GM10266 (cell line): ENCODE measurements at regions not wholly inside any gene's neighbourhood (a gene's known extent, or its start where the extent isn't known, plus 50 kb on each side); places are given as distances from the start of the nearest gene placed in this dataset.

Experiments used
- DNase-seq: peaks from one replicate; pipeline ENCODE4 v3.0.0; 2012; ENCODE audit errors: extremely low spot score
- TF ChIP-seq, protein P1 (sequence below): IDR thresholded peaks from 2 replicates; pipeline ENCODE4 v1.5.1; 2012; ENCODE audit warnings: mild to moderate bottlenecking, low read depth; ENCODE audit not compliant: control insufficient read depth, insufficient read depth; ENCODE audit errors: missing control alignments

DNA sequence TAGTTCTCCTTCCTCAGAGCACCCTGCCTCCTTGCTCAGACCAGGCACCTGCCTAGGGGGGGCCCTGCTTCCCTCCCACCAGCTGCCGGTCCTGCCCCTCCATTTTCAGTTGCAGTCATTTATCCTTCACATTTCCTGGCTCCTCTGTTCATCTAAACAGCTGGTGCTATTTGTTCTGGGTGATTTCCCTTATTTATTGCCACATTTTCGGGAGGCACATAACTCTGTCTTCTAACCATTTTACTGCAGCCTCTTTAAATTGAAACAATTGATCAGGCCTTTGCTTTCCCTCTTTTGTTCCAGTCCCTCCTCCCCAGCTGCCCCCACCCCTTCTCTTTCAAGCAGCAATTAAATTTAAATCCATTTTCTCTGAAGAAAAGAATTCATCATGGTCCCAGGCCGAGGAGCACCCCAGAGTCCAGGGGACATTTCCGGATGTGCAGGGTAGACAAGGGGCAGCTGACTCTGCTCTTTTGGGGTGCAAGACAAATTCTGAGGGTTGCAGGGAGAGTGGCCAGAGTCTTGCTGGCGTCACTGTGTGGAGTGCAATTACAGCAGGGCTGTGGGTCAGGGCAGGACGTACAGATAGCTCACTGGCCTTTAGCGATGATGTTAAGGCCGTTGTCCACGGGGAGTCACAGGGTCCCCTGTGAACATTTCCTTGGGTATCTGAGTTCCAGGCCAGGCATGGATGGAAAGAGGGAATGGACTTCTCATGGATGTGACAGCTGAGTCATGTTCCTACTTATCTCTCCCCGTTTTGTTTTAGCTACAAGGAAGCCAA is 476.4 kb downstream of the TBC1D22A start:
- TF ChIP-seq, protein P1, sequence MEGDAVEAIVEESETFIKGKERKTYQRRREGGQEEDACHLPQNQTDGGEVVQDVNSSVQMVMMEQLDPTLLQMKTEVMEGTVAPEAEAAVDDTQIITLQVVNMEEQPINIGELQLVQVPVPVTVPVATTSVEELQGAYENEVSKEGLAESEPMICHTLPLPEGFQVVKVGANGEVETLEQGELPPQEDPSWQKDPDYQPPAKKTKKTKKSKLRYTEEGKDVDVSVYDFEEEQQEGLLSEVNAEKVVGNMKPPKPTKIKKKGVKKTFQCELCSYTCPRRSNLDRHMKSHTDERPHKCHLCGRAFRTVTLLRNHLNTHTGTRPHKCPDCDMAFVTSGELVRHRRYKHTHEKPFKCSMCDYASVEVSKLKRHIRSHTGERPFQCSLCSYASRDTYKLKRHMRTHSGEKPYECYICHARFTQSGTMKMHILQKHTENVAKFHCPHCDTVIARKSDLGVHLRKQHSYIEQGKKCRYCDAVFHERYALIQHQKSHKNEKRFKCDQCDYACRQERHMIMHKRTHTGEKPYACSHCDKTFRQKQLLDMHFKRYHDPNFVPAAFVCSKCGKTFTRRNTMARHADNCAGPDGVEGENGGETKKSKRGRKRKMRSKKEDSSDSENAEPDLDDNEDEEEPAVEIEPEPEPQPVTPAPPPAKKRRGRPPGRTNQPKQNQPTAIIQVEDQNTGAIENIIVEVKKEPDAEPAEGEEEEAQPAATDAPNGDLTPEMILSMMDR = no peak
- no peak for DNase-seq

DNA sequence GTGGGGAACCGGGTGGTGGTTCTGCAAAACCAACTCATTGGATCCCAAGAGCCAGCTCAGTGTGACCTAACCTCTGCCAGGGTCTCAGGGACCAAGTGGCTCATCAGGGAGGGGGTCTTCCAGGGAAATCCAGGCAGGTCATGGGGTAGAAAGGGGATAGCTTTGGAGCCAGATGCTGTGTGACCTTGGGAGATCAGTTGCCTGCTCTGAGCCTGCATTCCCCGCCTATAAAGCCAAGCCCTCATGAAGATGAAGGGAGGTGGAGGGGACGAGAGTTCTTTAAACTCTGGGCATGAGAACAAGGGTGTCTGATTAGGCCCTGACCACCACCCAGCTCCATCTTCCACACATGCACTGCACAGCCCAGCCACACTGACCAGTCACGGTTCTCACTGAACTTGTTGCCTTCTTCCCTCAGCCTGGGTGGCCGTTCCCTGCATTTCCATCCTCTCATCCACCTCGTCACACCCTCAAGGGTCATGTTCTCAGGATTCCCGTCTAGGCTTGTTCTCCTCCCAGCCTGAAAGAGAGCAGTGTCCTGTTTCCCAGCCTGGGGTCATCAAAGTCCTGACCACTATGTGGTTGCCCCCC is 475.5 kb downstream of the TBC1D22A start:
- TF ChIP-seq, protein P1 = no peak
- DNase-seq = no peak

DNA sequence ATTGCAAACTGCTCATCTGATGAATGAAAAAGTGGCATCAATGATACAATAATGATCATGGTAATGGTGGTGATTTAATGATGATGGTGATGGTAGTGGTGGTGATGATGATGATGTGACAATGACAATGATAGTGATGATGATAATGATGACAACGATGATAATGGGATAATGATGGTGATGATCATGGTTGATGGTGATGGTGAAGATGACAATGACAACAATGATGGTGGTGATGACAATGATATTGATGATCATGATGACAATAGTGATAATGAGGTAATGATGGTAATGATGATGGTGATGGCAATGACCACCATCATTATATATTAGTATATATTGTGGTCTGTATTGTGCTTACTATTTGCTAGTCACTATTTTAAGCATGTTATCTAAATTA is 474.3 kb downstream of the TBC1D22A start:
- TF ChIP-seq, protein P1 = no peak
- no peak for DNase-seq

DNA sequence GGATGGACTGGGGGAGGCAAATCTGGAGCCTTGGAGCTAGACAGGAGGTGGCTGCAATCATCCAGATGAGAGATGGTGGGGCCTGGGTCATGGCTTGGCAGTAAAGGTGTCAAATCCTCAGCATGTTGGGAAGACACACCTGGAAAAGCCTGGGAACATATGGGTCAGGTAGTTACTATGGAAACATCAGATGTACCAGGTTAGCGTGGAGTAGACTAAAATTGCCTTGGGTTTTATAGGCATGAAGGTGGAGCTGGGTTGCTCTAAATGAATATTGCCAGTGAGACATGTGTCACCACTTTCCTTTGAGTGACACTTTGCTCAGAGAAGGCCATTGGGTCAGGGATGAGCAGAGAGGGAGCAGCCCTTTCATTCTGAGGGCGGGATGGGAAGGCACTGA is 473.7 kb downstream of the TBC1D22A start:
- TF ChIP-seq, protein P1 = no peak
- no peak for DNase-seq

DNA sequence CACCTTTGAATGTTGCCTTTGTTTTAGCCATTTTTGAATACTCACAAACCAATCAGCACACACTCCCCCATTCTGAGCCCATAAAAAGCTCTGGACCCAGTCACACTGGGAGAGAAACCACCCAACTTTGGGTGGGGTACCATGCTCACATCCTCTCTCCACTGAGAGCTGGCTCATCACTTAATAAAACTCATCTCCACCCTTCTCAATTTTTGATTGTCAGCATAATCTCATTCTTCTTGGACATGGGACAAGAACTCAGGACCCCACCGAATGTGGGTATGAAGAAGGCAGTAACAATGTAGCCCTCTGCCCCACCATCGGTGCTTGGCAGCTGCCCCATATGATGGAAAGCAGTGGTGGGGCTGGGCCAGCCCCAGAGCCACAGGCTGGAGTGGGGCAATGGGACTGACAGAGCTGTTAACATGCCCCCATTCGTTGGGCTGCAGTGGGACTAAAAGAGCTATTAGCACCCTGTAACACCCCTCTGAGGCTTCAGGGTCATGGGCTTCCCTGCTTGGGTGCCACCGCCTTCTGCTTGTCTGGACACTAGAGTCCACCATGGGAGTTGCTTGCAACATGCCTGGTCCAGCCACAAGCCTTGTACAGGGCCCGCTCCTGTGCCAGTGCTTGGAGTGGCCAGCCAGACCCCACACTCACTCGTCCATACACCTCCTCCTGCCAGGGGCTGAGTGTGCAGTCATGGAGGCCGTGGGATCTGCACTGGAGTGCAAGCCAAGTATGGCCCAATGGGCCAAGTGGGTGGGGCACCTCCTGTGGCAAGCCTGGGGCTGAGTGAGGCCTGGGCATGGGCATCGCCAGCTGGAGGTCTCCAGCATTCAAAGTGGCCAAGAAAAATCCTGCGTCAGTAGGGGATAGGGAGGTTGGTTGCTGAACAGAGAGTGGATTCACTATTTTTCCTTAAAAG is 471.1 kb downstream of the TBC1D22A start:
- TF ChIP-seq, protein P1 = no peak
- no peak for DNase-seq

DNA sequence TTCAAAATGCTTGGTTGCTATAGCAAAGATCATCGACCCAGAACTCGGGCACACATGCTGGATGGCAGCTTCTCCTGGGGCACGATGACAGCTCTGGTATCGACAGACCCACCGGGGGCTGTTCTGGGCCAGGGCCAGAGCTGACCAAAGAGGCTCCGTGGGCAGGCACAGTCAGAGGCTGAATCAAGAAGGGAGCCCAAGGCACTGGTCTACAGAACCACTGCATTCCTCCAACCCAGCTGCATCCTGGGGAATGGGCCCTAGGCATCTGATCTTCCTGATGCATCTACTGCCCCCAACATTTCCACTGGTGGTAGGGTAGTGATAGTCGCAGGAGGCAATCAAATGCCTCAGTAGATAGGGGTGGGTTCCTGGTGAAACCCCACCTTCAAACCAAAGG is 470.3 kb downstream of the TBC1D22A start:
- TF ChIP-seq, protein P1 = no peak
- no peak for DNase-seq
